ENCODE measurements at regions not wholly inside any gene's neighbourhood (a gene's known extent, or its start where the extent isn't known, plus 50 kb on each side); places are given as distances from the start of the nearest gene placed in this dataset.
"Not testable (repeated sequence)": the region's sequence is repeated elsewhere in the genome, so short reads cannot be mapped to it uniquely, and the experiment has no call there.

DNA sequence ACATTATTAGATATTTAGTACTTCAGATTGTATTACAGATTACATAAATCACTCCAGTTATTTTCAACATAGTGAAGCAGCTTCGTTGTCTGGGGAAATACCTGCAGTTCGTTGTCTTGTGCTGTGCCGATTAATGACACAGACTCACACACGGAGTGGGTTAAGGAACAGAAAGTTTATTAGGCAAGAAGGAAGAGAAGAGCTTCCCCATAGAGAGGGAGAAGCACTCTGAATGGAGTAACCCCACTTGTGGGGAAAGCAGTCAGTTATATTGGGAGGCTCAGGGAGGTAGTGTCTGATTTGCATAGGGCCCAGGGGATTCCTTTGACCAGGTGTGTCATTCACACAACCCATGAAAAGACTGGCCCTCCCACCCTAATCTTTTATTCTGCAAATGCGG is 213.4 kb upstream of the POTEB3 start:
- H3K27me3 ChIP-seq; H3K9me3 ChIP-seq; H3K36me3 ChIP-seq; DNase-seq; intact Hi-C loops (cut with DNase I; ENCODE audit: low total_unique reads); H3K27ac ChIP-seq; H3K4me3 ChIP-seq; H3K4me1 ChIP-seq: not testable (repeated sequence)

GRCh38 chr15:21638770-21639169 is 198.5 kb upstream of the POTEB3 start:
- H3K36me3 ChIP-seq; H3K27me3 ChIP-seq; H3K27ac ChIP-seq; H3K4me3 ChIP-seq; H3K4me1 ChIP-seq; H3K9me3 ChIP-seq; DNase-seq; intact Hi-C loops (cut with DNase I; ENCODE audit: low total_unique reads): not testable (repeated sequence)

GRCh38 chr15:21626694-21627093 is 186.4 kb upstream of the POTEB3 start:
- H3K9me3 ChIP-seq; intact Hi-C loops (cut with DNase I; ENCODE audit: low total_unique reads); DNase-seq; H3K4me1 ChIP-seq; H3K27me3 ChIP-seq; H3K27ac ChIP-seq; H3K4me3 ChIP-seq; H3K36me3 ChIP-seq: not testable (repeated sequence)

GRCh38 chr15:21609223-21609622 is 168.9 kb upstream of the POTEB3 start:
- DNase-seq; H3K4me1 ChIP-seq; H3K27ac ChIP-seq; H3K27me3 ChIP-seq; H3K4me3 ChIP-seq; H3K36me3 ChIP-seq; intact Hi-C loops (cut with DNase I; ENCODE audit: low total_unique reads); H3K9me3 ChIP-seq: not testable (repeated sequence)

DNA sequence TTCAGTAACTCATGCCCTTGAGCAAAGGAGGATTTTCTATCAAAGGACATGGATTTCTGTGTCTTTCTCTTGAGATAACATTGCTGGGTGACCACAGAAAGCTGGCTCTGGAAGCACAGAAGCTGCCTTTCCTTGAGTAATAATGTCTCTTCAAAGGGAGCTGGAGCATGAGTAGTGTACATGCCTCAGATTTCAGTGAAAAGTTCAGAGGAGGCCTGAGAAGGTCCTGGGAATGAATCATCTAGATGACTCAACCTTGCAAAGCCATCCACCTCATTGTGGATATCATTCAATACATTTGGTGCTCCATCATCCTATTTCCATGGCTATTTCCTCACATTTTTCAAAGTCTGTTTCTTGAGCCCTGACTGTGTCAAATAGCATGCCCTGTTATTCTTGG is 125.1 kb upstream of the POTEB3 start:
- DNase-seq; H3K36me3 ChIP-seq; intact Hi-C loops (cut with DNase I; ENCODE audit: low total_unique reads); H3K4me3 ChIP-seq; H3K27me3 ChIP-seq; H3K9me3 ChIP-seq; H3K4me1 ChIP-seq; H3K27ac ChIP-seq: not testable (repeated sequence)

GRCh38 chr15:21551809-21552208 is 111.5 kb upstream of the POTEB3 start:
- intact Hi-C loops (cut with DNase I; ENCODE audit: low total_unique reads) = not testable (repeated sequence)

DNA sequence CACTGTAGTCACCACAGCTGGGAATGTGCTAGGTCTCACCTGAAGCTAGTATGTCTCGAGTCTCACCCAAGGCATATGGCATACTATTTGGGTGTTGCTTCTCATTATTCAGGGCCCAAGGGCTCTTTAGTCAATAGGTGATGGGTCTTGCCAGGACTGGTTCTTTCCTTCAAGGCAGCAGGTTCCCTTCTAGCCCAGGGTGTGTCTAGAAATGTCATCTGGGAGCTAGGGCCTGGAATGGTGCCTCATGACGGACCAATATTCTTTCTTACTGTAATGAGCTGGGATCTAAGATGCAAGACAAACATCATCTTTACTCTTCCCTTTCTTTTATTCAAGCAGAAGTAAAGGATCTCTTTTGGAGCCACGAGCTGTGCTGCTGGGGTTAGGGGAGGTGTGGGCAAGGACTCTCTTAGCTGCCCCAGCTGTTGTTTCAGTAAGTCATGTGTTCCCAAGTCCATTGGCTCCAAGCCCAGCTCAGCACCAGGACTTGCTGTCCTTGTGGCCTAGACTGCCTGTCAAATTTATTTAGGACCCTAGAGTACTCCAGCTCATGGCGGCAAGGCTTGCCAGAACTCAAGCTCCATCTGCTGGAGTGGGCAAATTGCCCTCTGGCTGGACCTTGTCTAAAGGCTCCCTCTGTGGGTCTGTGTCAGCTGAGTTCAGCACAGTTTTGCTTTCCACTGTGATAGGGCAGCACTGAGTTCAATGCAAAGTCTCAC is 106.0 kb upstream of the POTEB3 start:
- intact Hi-C loops (cut with DNase I; ENCODE audit: low total_unique reads); H3K9me3 ChIP-seq; H3K27me3 ChIP-seq; DNase-seq; H3K4me1 ChIP-seq; H3K4me3 ChIP-seq; H3K27ac ChIP-seq; H3K36me3 ChIP-seq: not testable (repeated sequence)

More at GRCh38 chr15:21551809-21552208, 111.5 kb upstream of the POTEB3 start:
- not testable (repeated sequence) for H3K4me3 ChIP-seq, H3K27ac ChIP-seq, H3K36me3 ChIP-seq, H3K27me3 ChIP-seq, H3K4me1 ChIP-seq, H3K9me3 ChIP-seq, DNase-seq

DNA sequence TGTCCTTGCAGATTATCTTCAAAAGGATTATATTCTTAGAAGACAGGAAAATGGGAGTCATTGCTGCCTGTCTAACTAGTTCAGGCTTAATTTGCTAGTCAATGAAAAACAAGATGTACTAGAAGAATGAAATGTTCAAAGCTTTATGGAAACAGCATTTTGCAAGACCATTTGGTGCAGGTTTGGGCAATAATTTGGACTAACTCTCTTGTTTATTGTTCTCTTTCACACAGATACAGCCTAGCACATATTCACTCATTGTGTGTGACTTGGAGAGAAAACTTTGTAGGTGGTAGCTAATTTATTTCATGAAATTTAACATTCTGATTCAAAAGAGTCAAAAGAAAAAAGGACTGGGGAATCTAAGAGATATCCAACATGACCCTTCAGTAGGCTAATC is 92.5 kb upstream of the POTEB3 start:
- H3K27ac ChIP-seq; H3K4me3 ChIP-seq; H3K36me3 ChIP-seq; H3K9me3 ChIP-seq; intact Hi-C loops (cut with DNase I; ENCODE audit: low total_unique reads); H3K4me1 ChIP-seq; DNase-seq; H3K27me3 ChIP-seq: not testable (repeated sequence)

DNA sequence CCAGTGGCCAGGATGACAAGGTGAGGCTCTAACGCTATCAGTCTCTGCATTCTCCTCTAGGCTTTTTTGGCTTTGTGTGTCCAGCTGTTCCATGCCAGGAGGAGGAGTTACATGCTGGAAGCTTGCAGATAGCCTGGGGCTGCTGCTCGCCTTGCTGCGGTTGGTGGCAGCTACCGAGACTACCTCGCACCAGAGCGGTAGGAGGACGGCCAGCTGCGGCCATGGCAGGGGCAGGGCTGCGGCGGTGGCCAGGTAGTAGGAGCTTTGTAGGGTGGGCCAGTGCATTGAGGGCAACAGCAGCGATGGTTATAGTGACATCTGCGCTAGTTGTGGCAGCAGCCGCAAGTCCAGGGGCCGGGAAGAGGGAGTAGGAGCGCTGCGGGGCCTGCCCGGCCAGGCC is 75.9 kb upstream of the POTEB3 start:
- DNase-seq; H3K9me3 ChIP-seq; H3K36me3 ChIP-seq; H3K4me1 ChIP-seq; intact Hi-C loops (cut with DNase I; ENCODE audit: low total_unique reads); H3K27me3 ChIP-seq; H3K4me3 ChIP-seq; H3K27ac ChIP-seq: not testable (repeated sequence)

- H3K4me1 ChIP-seq; H3K9me3 ChIP-seq; DNase-seq; H3K27me3 ChIP-seq; H3K36me3 ChIP-seq; H3K27ac ChIP-seq; intact Hi-C loops (cut with DNase I; ENCODE audit: low total_unique reads); H3K4me3 ChIP-seq: not testable (repeated sequence)
Observed at GRCh38 chr15:21515296-21515695, 75.0 kb upstream of the POTEB3 start.

DNA sequence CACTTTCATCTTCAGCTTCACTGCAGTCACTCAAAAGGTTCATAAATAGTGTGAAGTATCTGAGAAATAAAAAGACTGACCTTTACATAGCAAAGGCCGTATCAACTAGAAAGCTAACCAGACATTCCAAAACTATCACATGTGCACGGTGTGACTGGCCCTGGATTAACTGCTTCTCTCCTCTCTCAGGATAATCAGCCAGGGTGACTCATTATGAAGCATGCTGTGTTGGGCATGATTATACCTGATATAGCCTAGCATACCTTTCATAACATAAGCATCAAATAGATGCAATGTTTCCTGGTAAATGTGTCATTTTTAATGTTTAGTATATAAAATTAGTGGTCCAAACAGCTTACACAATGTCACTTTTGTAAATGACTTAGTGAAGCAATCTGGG is 62.7 kb upstream of the POTEB3 start:
- intact Hi-C loops (cut with DNase I; ENCODE audit: low total_unique reads); H3K4me3 ChIP-seq; H3K4me1 ChIP-seq; DNase-seq; H3K36me3 ChIP-seq; H3K27me3 ChIP-seq; H3K9me3 ChIP-seq; H3K27ac ChIP-seq: not testable (repeated sequence)

Measured in tibial artery (tissue), 4 donors.